GM19372 (cell line): ENCODE measurements at regions not wholly inside any gene's neighbourhood (a gene's known extent, or its start where the extent isn't known, plus 50 kb on each side); places are given as distances from the start of the nearest gene placed in this dataset.

Source experiments
- ATAC-seq: cut with Tn5 transposase; IDR thresholded peaks from one replicate; pipeline ENCODE4 v1.9.1; 2021; ENCODE audit warnings: mild to moderate bottlenecking, low read depth, moderate library complexity; ENCODE audit not compliant: unreplicated experiment

GRCh38 chr13:64033921-64034320 is 2618.3 kb upstream of the PCDH20 start:
- ATAC-seq, result no peak

GRCh38 chr13:64029343-64030093 is 2613.9 kb upstream of the PCDH20 start:
- no peak for ATAC-seq

DNA sequence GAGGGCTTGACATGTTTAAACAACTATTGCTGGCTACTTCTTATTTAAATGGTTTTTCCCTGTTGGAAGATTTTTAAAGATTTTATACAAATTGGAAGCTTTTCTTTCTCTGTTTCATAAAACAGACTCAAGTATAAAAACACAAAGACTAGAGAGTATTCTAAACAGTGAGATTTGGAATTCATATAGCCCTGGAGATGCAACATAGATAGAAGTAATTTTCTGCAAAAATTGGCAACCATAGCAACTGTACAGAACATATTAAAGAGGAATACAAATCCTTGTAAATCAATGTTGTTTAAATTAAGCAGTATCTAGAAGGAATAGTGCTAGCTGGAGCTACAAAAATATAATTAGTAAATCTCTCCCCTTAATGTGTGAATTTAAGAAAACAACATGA is 2612.9 kb upstream of the PCDH20 start:
- ATAC-seq, result no peak

GRCh38 chr13:64020126-64020525 is 2604.5 kb upstream of the PCDH20 start:
- no peak for ATAC-seq

DNA sequence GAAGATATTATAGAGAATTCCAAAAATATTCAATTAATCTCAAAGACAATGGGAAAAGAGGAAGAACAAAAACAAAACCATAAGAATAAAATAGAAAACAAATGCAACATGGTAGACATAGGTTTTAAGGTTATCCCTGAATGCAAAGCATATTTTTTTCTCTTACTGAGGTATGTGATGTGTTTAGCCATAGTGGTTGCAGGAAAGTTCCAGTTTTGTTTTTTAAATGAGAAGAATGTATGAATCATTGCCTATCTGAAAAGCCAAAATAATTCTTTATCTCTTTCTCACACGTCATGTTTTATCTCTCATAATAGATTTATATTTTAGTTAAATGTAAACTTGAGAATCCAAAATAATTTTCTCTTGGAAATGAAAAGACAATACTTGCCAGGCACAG is 2591.7 kb upstream of the PCDH20 start:
- ATAC-seq, result no peak

- ATAC-seq, result no peak
Measured at GRCh38 chr13:64000321-64000720, 2584.7 kb upstream of the PCDH20 start.

DNA sequence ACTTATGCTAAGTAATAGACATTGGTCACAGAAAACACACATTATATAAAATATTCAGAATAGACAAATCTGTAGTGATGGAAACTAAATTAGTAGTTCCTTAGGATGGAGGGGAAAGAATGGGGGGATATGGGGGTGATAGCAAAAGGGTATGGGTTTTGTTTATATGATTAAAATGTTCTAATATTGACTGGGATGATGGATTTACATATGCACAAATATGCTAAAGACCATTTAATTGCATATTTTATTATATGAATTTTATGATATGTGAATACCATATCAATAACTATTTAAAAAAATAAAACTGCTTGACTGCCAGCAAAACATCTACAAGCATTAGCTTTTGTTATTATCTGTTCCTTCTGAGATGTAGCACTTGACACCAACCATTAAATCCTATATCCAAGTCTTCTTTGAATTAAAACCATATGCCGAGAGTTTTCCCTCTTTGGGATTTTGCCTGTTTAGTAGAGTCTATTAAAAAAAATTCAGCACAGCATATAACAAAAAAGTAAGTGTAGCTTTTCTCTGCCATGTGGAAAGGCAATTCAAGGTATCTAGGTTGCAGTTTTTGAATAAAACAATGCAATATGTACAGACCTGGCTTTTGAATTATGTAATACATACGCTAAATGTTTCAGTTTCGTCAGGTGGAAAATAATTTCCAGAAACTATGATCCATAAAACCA is 2584.1 kb upstream of the PCDH20 start:
- no peak for ATAC-seq

GRCh38 chr13:63983366-63983765 is 2567.7 kb upstream of the PCDH20 start:
- no peak for ATAC-seq

- ATAC-seq, result no peak
Measured at GRCh38 chr13:63979951-63980350, 2564.3 kb upstream of the PCDH20 start.

DNA sequence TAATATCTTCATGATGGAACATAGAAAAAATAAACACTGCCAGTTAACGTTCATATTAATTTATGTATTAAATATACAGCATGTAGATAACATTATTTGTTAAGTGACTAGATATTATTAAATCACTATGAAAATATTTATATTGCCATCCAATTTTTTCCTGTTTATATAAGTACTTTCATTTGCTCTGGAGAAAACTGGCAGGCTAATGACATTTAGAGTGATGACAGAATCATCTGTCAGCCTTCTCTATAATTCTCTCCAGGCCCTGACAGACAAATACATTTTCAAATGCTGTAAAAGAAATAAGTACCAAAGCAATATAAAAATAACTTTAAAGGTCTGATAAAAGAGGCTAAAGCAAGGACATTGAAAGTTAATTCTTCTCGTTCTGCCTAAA is 2556.7 kb upstream of the PCDH20 start:
- ATAC-seq, result no peak

DNA sequence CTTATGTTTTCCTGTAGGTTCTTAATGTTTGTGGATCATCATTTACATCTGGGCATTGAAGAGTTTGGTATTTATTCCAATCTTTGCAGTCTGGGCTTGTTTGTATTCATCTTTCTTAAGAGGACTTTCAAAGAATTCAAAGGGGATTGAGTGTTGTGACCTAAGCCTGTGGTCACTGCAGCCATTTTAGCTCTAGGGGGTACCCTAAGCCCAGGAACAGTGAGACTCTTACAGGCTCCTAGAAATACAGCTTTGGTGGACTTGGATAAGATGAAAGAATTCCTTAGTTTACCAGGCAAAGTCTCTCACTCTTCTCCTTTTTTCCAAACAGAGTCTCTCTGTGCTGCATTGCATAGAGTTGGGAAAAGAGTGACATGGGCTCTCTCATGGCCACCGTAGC is 2539.0 kb upstream of the PCDH20 start:
- ATAC-seq, result no peak

DNA sequence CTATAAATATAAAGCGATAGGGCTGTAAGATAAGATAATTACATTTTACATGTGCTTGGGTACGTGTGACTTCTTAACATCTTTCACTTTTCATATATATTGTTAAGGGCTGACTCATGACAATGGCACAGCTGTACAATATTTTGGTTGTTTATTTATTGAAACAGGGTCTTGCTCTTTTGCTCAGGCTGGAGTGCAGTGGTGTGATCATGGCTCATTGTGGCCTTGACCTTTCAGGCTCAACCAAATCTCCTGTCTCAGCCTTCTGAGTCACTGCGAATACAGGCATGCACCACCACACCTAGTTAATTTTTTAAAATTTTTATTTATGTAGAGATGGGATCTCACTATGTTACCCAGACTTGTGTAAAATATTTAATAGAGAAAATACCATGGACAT is 2532.4 kb upstream of the PCDH20 start:
- no peak for ATAC-seq

GRCh38 chr13:63944911-63945310 is 2529.3 kb upstream of the PCDH20 start:
- no peak for ATAC-seq

GRCh38 chr13:63942372-63942771 is 2526.7 kb upstream of the PCDH20 start:
- no peak for ATAC-seq

DNA sequence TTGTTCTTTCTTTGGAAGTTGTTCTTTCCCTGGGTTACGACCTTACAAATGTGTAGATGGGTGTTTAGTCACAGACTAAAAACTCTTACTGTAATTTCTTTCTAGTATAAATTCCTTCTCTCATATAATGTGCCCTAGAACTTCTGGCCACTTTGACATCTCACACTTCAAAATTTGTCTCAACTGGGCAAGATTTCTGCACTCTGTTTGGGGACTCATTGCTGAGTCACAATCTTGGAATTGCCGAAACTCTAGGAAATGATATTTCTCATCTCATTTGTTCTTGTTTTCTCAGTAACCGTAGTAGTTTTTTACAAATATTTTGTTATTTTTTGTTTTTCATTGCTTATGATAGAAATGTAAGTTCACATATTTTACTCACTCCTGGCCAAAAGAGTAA is 2523.2 kb upstream of the PCDH20 start:
- no peak for ATAC-seq

DNA sequence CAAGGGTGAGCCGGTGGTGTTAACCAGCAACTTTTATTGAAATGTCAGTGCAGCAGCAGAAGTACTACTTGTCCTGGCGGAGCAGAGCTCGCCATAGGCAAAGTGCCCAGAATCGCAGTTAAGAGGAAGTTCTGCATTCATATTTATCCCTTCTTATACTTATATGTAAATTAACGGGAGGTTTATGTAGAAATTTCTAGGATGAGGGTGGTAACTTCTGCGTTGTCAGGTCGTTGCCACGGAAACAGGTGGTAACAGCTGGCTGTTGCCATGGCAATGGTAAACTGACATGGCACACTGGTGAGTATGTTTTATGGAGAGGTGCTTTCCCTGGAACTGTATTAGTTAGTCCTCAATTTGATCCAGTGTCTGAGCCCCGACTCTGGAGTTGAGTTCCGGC is 2494.9 kb upstream of the PCDH20 start:
- no peak for ATAC-seq

DNA sequence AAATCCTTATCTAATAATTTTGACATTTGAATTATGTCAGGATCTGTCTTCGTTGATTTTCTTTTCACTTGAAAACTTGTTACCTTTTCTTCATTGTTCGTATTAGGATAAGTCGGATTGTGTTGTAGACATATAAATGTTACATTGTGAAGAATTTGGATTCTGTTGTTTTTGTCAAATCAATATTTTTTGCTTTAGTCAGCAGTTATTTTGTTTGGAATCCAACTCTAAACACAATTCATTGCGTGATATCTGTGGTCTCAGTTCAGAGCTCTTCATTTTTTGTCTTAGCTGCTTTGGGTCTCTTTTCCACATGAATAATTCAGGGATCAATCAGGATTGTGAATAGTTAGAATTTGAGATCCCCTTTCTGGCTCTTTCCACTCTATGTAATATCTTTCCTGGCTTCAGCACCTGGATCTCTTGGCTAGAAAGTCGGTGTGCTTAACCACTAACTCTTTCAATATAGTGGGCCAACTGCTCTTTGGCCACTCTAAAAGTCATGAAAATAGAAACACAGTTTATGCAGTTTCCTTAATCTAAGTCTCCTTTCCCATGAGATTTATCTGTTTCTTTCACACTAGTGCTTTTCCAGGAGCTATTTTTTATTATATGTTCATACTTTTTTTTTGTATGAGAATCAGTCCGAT is 2494.2 kb upstream of the PCDH20 start:
- ATAC-seq, result no peak

DNA sequence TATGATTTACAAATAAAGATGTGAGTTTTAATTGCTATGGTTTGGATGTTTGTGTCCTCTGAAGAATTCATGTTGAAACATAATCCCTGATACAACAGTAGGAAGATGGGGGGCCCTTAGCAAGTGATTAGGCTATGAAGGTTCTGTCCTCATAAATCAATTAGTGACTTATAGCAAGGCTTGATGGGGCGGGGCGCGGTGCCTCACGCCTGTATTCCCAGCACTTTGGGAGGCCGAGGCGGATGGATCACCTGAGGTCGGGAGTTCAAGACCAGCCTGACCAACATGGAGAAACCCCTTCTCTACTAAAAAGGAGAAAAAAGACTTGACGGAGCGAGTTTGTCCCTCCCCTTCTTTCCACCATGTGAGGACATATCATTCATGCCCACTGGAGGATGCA is 2486.5 kb upstream of the PCDH20 start:
- ATAC-seq, result no peak

DNA sequence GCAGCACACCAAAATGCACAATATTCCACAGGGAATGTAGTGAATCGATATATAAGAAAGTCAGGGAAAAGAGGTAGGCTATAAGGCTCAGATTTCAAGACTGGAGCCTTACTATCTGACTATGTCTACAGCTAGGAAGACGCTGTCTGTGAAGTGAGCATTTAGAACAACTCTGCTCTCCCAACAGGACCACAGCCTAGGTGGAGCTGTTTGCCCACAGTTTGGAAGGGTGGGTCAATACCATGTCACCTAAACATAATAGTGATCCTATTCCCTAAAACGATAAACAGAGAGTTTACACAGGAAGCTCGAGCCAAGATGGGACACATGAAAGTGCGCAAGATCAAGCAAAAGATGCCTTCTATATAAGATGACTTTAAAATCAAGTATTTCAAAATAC is 2486.0 kb upstream of the PCDH20 start:
- ATAC-seq, result no peak

DNA sequence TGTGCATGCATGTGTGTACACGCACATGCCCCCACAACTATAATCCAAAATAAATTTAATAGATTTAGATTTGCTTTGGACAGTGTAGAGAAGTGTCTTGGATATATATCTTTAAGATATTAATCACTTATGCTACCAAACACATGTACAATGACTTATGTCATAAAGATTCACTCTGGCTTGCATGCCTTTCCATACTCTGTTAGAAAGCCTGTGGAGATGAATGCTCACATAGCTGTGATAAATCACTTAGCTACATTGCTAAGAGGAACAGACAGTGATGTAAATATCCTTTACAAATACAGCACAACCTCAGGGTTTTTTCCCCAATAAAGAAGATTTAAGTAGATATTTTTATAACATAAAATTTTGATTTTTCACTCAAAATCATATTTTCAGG is 2484.8 kb upstream of the PCDH20 start:
- no peak for ATAC-seq

- no peak for ATAC-seq
Measured at GRCh38 chr13:63896321-63896720, 2480.7 kb upstream of the PCDH20 start.

- no peak for ATAC-seq
Measured at GRCh38 chr13:63882052-63882451, 2466.4 kb upstream of the PCDH20 start.
